Keratinocyte (primary cell): ENCODE measurements at regions not wholly inside any gene's neighbourhood (a gene's known extent, or its start where the extent isn't known, plus 50 kb on each side); places are given as distances from the start of the nearest gene placed in this dataset.

ENCODE experiments used
- DNase-seq: peaks from one replicate; pipeline ENCODE4 v3.0.0-alpha.2; 2011; ENCODE audit warnings: low read depth, missing footprints, low spot score
- FAIRE-seq: peaks from 2 replicates; lab custom pipeline; 2011; peaks lifted over from hg19 to GRCh38; lab: Jason Lieb, UNC
- H2AFZ ChIP-seq: 2 replicates; pipeline ENCODE4 v1.6.0; 2012; ENCODE audit warnings: low read length, control low read depth, inconsistent platforms; ENCODE audit not compliant: control insufficient read depth
- H3K27ac ChIP-seq: 2 replicates; pipeline ENCODE4 v1.5.1; 2011; ENCODE audit warnings: low read length; ENCODE audit not compliant: control insufficient read depth, insufficient read depth
- H3K27me3 ChIP-seq: 3 replicates; pipeline ENCODE4 v1.6.0; 2011; ENCODE audit warnings: low read length; ENCODE audit not compliant: control insufficient read depth, insufficient read depth; ENCODE audit errors: extremely low read depth
- H3K36me3 ChIP-seq, 2 experiments: 2 replicates in 1 of 2; 3 replicates in 1 of 2; pipeline ENCODE4 v1.5.1; 2011; ENCODE audit warnings: low read length in 2 of 2, mild to moderate bottlenecking in 1 of 2; ENCODE audit not compliant: control insufficient read depth in 2 of 2, insufficient read depth in 2 of 2; ENCODE audit errors: extremely low read depth in 1 of 2
- H3K4me1 ChIP-seq: 3 replicates; pipeline ENCODE4 v1.5.1; 2011; ENCODE audit warnings: low read length; ENCODE audit not compliant: control insufficient read depth, insufficient read depth; ENCODE audit errors: extremely low read depth
- H3K4me2 ChIP-seq: 3 replicates; pipeline ENCODE4 v1.6.0; 2011; ENCODE audit warnings: low read depth, low read length; ENCODE audit not compliant: control insufficient read depth, insufficient read depth; ENCODE audit errors: extremely low read depth
- H3K4me3 ChIP-seq, 3 experiments: fragments of 200-600 bp in 1 of 3; sonication (generic) in 1 of 3; 2 replicates in 2 of 3; 3 replicates in 1 of 3; pipeline ENCODE4 v1.5.1; 2011 to 2016; ENCODE audit warnings: low read length in 3 of 3, mild to moderate bottlenecking in 3 of 3, control low read depth in 2 of 3, inconsistent platforms in 1 of 3, low read depth in 1 of 3, mixed read lengths in 1 of 3, mixed run types in 1 of 3, moderate library complexity in 1 of 3; ENCODE audit not compliant: control insufficient read depth in 2 of 3, insufficient read depth in 2 of 3; ENCODE audit errors: extremely low read depth in 1 of 3
- H3K79me2 ChIP-seq: 2 replicates; pipeline ENCODE4 v1.6.0; 2012; ENCODE audit warnings: low read length; ENCODE audit not compliant: control insufficient read depth, insufficient read depth
- H3K9ac ChIP-seq: 3 replicates; pipeline ENCODE4 v1.6.0; 2011; ENCODE audit warnings: low read length; ENCODE audit not compliant: control insufficient read depth, insufficient read depth; ENCODE audit errors: extremely low read depth
- H3K9me1 ChIP-seq: 3 replicates; pipeline ENCODE4 v1.6.0; 2011; ENCODE audit warnings: low read length; ENCODE audit not compliant: control insufficient read depth, insufficient read depth; ENCODE audit errors: extremely low read depth
- H3K9me3 ChIP-seq: 2 replicates; pipeline ENCODE4 v1.5.1; 2012; ENCODE audit warnings: low read depth, low read length; ENCODE audit not compliant: control insufficient read depth
- H4K20me1 ChIP-seq: 3 replicates; pipeline ENCODE4 v1.6.0; 2011; ENCODE audit warnings: low read length; ENCODE audit not compliant: control insufficient read depth, insufficient read depth; ENCODE audit errors: extremely low read depth
- CTCF ChIP-seq, 3 experiments: IDR thresholded peaks in 1 of 3; conservative IDR thresholded peaks in 1 of 3; optimal IDR thresholded peaks in 1 of 3; 2 replicates in 2 of 3; 3 replicates in 1 of 3; pipeline versions ENCODE3 to v1.5.1; 2011; ENCODE audit warnings: low read length in 3 of 3, mild to moderate bottlenecking in 3 of 3, moderate library complexity in 2 of 3, control low read depth in 1 of 3, inconsistent platforms in 1 of 3; ENCODE audit not compliant: insufficient read depth in 2 of 3; ENCODE audit errors: extremely low read depth in 1 of 3
- EZH2 ChIP-seq: IDR thresholded peaks from one replicate; pipeline ENCODE4 v1.6.1; 2012; ENCODE audit warnings: inconsistent platforms, mild to moderate bottlenecking, low read length, moderate library complexity
- dilution Hi-C: fragments of 300-500 bp; cut with MboI; formaldehyde crosslinking; loops from one replicate; pipeline ENCODE4 v1.7.0; 2020; ENCODE audit warnings: low sequenced_read_pairs; ENCODE audit not compliant: extremely low pct_ligation_motif_present

GRCh38 chr10:78995987-78996791 is 72.6 kb upstream of the ZMIZ1 start:
- TF ChIP-seq EZH2 (no peak), CTCF (optimal IDR thresholded peaks at IDR 0.05 in 1 of 3, IDR thresholded peaks at IDR 0.05 in 1 of 3, conservative IDR thresholded peaks at IDR 0.05 in 1 of 3; ENCODE audit: extremely low read depth in 1 of 3, insufficient read depth in 2 of 3, low read length in 3 of 3) (no peak)
- H3K9ac ChIP-seq, result no peak overlapping the region
- no peak overlapping the region for H3K4me2 ChIP-seq
- no peaks in the 10 kb centered on the region for H3K9me1 ChIP-seq
- FAIRE-seq, result no peak
- H3K4me1 ChIP-seq, result peaks cover 4% of the 10 kb centered on the region
- dilution Hi-C loops, result no loop called here
- H3K36me3 ChIP-seq, result no peaks in the 10 kb centered on the region
- H3K4me3 ChIP-seq, result no peak overlapping the region
- peaks cover 10% of the 10 kb centered on the region for H3K27me3 ChIP-seq
- no peak for DNase-seq
- no peaks in the 10 kb centered on the region for H3K9me3 ChIP-seq
- H4K20me1 ChIP-seq, result no peaks in the 10 kb centered on the region
- no peaks in the 10 kb centered on the region for H3K79me2 ChIP-seq
- H3K27ac ChIP-seq, result no peak overlapping the region
- no peak overlapping the region for H2AFZ ChIP-seq

- Histone ChIP-seq H3K4me3 (no peak overlapping the region), H3K9me1 (no peaks in the 10 kb centered on the region), H4K20me1 (no peaks in the 10 kb centered on the region), H3K9ac (no peak overlapping the region), H3K9me3 (no peaks in the 10 kb centered on the region), H3K4me1 (no peaks in the 10 kb centered on the region), H3K4me2 (no peak overlapping the region), H3K79me2 (no peaks in the 10 kb centered on the region), H2AFZ (no peak overlapping the region), H3K36me3 (no peaks in the 10 kb centered on the region), H3K27ac (no peak overlapping the region), H3K27me3 (peaks cover 10% of the 10 kb centered on the region)
- DNase-seq (no peak), FAIRE-seq (no peak)
- TF ChIP-seq EZH2 (no peak), CTCF (optimal IDR thresholded peaks at IDR 0.05 in 1 of 3, IDR thresholded peaks at IDR 0.05 in 1 of 3, conservative IDR thresholded peaks at IDR 0.05 in 1 of 3; ENCODE audit: extremely low read depth in 1 of 3, insufficient read depth in 2 of 3, low read length in 3 of 3) (no peak)
- dilution Hi-C loops, result no loop called here
These were observed 72.0 kb upstream of the ZMIZ1 start for GRCh38 chr10:78996792-78997129.
